H9 (cell line): ENCODE measurements at regions not wholly inside any gene's neighbourhood (a gene's known extent, or its start where the extent isn't known, plus 50 kb on each side); places are given as distances from the start of the nearest gene placed in this dataset.

Experiments used
- DNase-seq: peaks from one replicate; pipeline ENCODE4 v3.0.0-alpha.2; 2017
- H2AFZ ChIP-seq: one replicate; pipeline ENCODE4 v1.6.1; 2013; ENCODE audit warnings: mild to moderate bottlenecking, low read length, control low read depth, moderate library complexity
- H2AK5ac ChIP-seq: 2 replicates; pipeline ENCODE4 v1.6.1; 2013; ENCODE audit warnings: low read length, control low read depth, mixed read lengths; ENCODE audit not compliant: insufficient read length
- H2BK120ac ChIP-seq: one replicate; pipeline ENCODE4 v1.6.1; 2013; ENCODE audit warnings: low read depth, mild to moderate bottlenecking, low read length, control low read depth, inconsistent platforms; ENCODE audit not compliant: poor library complexity, severe bottlenecking
- H2BK12ac ChIP-seq: 2 replicates; pipeline ENCODE4 v1.6.1; 2013; ENCODE audit warnings: low read length, control low read depth, mixed read lengths, low read depth; ENCODE audit not compliant: insufficient read length
- H2BK15ac ChIP-seq: 2 replicates; pipeline ENCODE4 v1.6.1; 2013; ENCODE audit warnings: low read depth, low read length, control low read depth
- H2BK20ac ChIP-seq: one replicate; pipeline ENCODE4 v1.6.1; 2013; ENCODE audit warnings: low read depth, mild to moderate bottlenecking, low read length, control low read depth, inconsistent platforms; ENCODE audit not compliant: poor library complexity, severe bottlenecking
- H2BK5ac ChIP-seq: 2 replicates; pipeline ENCODE4 v1.6.1; 2013; ENCODE audit warnings: low read length, control low read depth, mixed read lengths; ENCODE audit not compliant: insufficient read length
- H3K14ac ChIP-seq: 2 replicates; pipeline ENCODE4 v1.6.1; 2013; ENCODE audit warnings: low read length, control low read depth; ENCODE audit not compliant: insufficient read depth
- H3K18ac ChIP-seq: 2 replicates; pipeline ENCODE4 v1.6.1; 2013; ENCODE audit warnings: low read depth, mild to moderate bottlenecking, mixed read lengths, low read length, control low read depth; ENCODE audit not compliant: insufficient read length
- H3K23ac ChIP-seq: 2 replicates; pipeline ENCODE4 v1.6.1; 2013; ENCODE audit warnings: low read length, control low read depth, mixed read lengths, low read depth; ENCODE audit not compliant: insufficient read length
- H3K23me2 ChIP-seq: 2 replicates; pipeline ENCODE4 v1.6.1; 2013; ENCODE audit warnings: low read depth, mild to moderate bottlenecking, mixed read lengths, low read length, control low read depth; ENCODE audit not compliant: insufficient read length, poor library complexity, severe bottlenecking
- H3K27ac ChIP-seq: 2 replicates; pipeline ENCODE4 v1.5.1; 2013; ENCODE audit warnings: low read length, control low read depth, mixed read lengths, low read depth; ENCODE audit not compliant: insufficient read length
- H3K27me3 ChIP-seq: 2 replicates; pipeline ENCODE4 v1.6.1; 2013; ENCODE audit warnings: low read length, control low read depth, inconsistent platforms; ENCODE audit not compliant: insufficient read depth
- H3K4ac ChIP-seq: 2 replicates; pipeline ENCODE4 v1.6.1; 2013; ENCODE audit warnings: low read depth, mild to moderate bottlenecking, control low read depth, inconsistent platforms, low read length, moderate library complexity
- H3K4me1 ChIP-seq: 2 replicates; pipeline ENCODE4 v1.6.1; 2013; ENCODE audit warnings: low read length, control low read depth, inconsistent platforms; ENCODE audit not compliant: insufficient read depth
- H3K4me2 ChIP-seq: 2 replicates; pipeline ENCODE4 v1.6.1; 2013; ENCODE audit warnings: low read length, control low read depth, mixed read lengths; ENCODE audit not compliant: insufficient read length, insufficient read depth
- H3K56ac ChIP-seq: 2 replicates; pipeline ENCODE4 v1.6.1; 2013; ENCODE audit warnings: low read depth, mild to moderate bottlenecking, mixed read lengths, low read length, control low read depth; ENCODE audit not compliant: insufficient read length
- H3K79me1 ChIP-seq: 2 replicates; pipeline ENCODE4 v1.6.1; 2013; ENCODE audit warnings: low read depth, mild to moderate bottlenecking, moderate library complexity, low read length, control low read depth, inconsistent platforms; ENCODE audit not compliant: insufficient read depth, poor library complexity, severe bottlenecking
- H3K79me2 ChIP-seq: 2 replicates; pipeline ENCODE4 v1.6.1; 2013; ENCODE audit warnings: low read length, control low read depth, inconsistent platforms; ENCODE audit not compliant: insufficient read depth
- H3K9ac ChIP-seq: 2 replicates; pipeline ENCODE4 v1.6.1; 2013; ENCODE audit warnings: low read length, control low read depth, mixed read lengths; ENCODE audit not compliant: insufficient read length; ENCODE audit errors: extremely low read depth
- H3K9me3 ChIP-seq: one replicate; pipeline ENCODE4 v1.6.1; 2013; ENCODE audit warnings: low read depth, low read length, inconsistent platforms; ENCODE audit not compliant: control insufficient read depth
- H3T11ph ChIP-seq: one replicate; pipeline ENCODE4 v1.6.1; 2013; ENCODE audit warnings: mild to moderate bottlenecking, low read length, control low read depth, inconsistent platforms
- H4K20me1 ChIP-seq: one replicate; pipeline ENCODE4 v1.6.1; 2013; ENCODE audit not compliant: control insufficient read depth, insufficient read length, insufficient read depth
- H4K5ac ChIP-seq: 2 replicates; pipeline ENCODE4 v1.6.1; 2013; ENCODE audit warnings: low read depth, mild to moderate bottlenecking, mixed read lengths, low read length, control low read depth; ENCODE audit not compliant: insufficient read length
- H4K8ac ChIP-seq: replicated peaks from 2 replicates; pipeline ENCODE4 v1.6.1; 2013; ENCODE audit warnings: low read length, control low read depth, mixed read lengths, low read depth; ENCODE audit not compliant: insufficient read length
- H4K91ac ChIP-seq: 2 replicates; pipeline ENCODE4 v1.6.1; 2013; ENCODE audit warnings: low read depth, mild to moderate bottlenecking, moderate library complexity, mixed read lengths, low read length, control low read depth; ENCODE audit not compliant: insufficient read length
- H3K27ac Mint-ChIP-seq, 3 experiments: 2 replicates in 2 of 3; 3 replicates in 1 of 3; pipeline ENCODE4 v1.8.0; 2020 to 2021; ENCODE audit warnings: mixed read lengths in 3 of 3, mild to moderate bottlenecking in 1 of 3, moderate library complexity in 1 of 3
- H3K27me3 Mint-ChIP-seq: 2 replicates; pipeline ENCODE4 v1.8.0; 2021; ENCODE audit warnings: low read depth, mild to moderate bottlenecking, moderate library complexity, mixed read lengths
- H3K36me3 Mint-ChIP-seq, 3 experiments: 2 replicates in 2 of 3; 3 replicates in 1 of 3; pipeline ENCODE4 v1.8.0; 2020 to 2021; ENCODE audit warnings: low read depth in 3 of 3, mixed read lengths in 3 of 3; ENCODE audit not compliant: insufficient read depth in 1 of 3
- H3K4me1 Mint-ChIP-seq, 2 experiments: 2 replicates each; pipeline ENCODE4 v1.8.0; 2020; ENCODE audit warnings: mixed read lengths in 2 of 2
- H3K4me3 Mint-ChIP-seq, 2 experiments: 2 replicates in 1 of 2; 3 replicates in 1 of 2; pipeline ENCODE4 v1.8.0; 2020 to 2021; ENCODE audit warnings: mild to moderate bottlenecking in 2 of 2, mixed read lengths in 2 of 2, moderate library complexity in 1 of 2
- H3K9me3 Mint-ChIP-seq, 2 experiments: 2 replicates in 1 of 2; 3 replicates in 1 of 2; pipeline ENCODE4 v1.8.0; 2020; ENCODE audit warnings: mild to moderate bottlenecking in 2 of 2, mixed read lengths in 2 of 2, moderate library complexity in 1 of 2
- CTCF ChIP-seq: fragments of 200-600 bp; sonication (generic); conservative IDR thresholded peaks from 3 replicates; pipeline ENCODE4 v1.8.0; 2021; ENCODE audit warnings: antibody characterized with exemption, mild to moderate bottlenecking
- WGBS: extraction: QIAGEN DNeasy Blood & Tissue Kit; methylation state at CpG from one replicate; pipeline ENCODE4 v1.1.7; 2013; ENCODE audit warnings: missing lambda C conversion rate, low lambda C conversion rate, mixed read lengths; ENCODE audit not compliant: insufficient read length; ENCODE audit errors: extremely low coverage; 5-methylcytosine and 5-hydroxymethylcytosine counted together

- Mint-ChIP-seq H3K4me3 (no peak overlapping the region), H3K27ac (no peak overlapping the region), H3K9me3 (peaks cover 0 to 3% of the 10 kb centered on the region in 2 experiments; a peak in 1 of 5 replicates), H3K4me1 (no peaks in the 10 kb centered on the region), H3K36me3 (no peaks in the 10 kb centered on the region), H3K27me3 (peaks cover 11% of the 10 kb centered on the region)
- no peaks in the 10 kb centered on the region for H3K23me2 ChIP-seq
- H2BK20ac ChIP-seq, result no peak overlapping the region
- no peak overlapping the region for H3K18ac ChIP-seq
- no peaks in the 10 kb centered on the region for H3K9me3 ChIP-seq
- H4K91ac ChIP-seq, result no peak overlapping the region
- no peak overlapping the region for H2BK120ac ChIP-seq
- H3K4ac ChIP-seq, result no peak overlapping the region
- no peak overlapping the region for H3K9ac ChIP-seq
- no peak for TF ChIP-seq CTCF
- H3T11ph ChIP-seq, result no peak overlapping the region
- no peaks in the 10 kb centered on the region for H4K20me1 ChIP-seq
- no peak overlapping the region for H4K8ac ChIP-seq
- H3K4me1 ChIP-seq, result no peaks in the 10 kb centered on the region
- no peaks in the 10 kb centered on the region for H3K79me2 ChIP-seq
- H2AK5ac ChIP-seq, result no peak overlapping the region
- H3K79me1 ChIP-seq, result no peaks in the 10 kb centered on the region
- no peak overlapping the region; the same call in 1 of the 2 replicates for H3K14ac ChIP-seq
- H4K5ac ChIP-seq, result no peak overlapping the region
- H3K23ac ChIP-seq, result no peak overlapping the region
- H3K27ac ChIP-seq, result no peak overlapping the region
- no peak overlapping the region for H3K4me2 ChIP-seq
- WGBS, result no CpG with 5 or more reads among the region's 15 CpGs
- H3K27me3 ChIP-seq, result no peaks in the 10 kb centered on the region
- H2BK15ac ChIP-seq, result no peak overlapping the region
- DNase-seq, result no peak
- no peak overlapping the region for H2BK5ac ChIP-seq
- H2AFZ ChIP-seq, result no peak overlapping the region
- H3K56ac ChIP-seq, result no peak overlapping the region
- H2BK12ac ChIP-seq, result no peak overlapping the region
Measured at GRCh38 chr16:86181526-86181925, 282.6 kb downstream of the IRF8 start.
